Endothelial cell of umbilical vein (primary cell): ENCODE measurements at regions not wholly inside any gene's neighbourhood (a gene's known extent, or its start where the extent isn't known, plus 50 kb on each side); places are given as distances from the start of the nearest gene placed in this dataset.

Source experiments
- POLR2AphosphoS5 ChIP-seq: IDR thresholded peaks from 2 replicates; pipeline ENCODE4 v1.6.1; 2012; ENCODE audit warnings: low read depth, mild to moderate bottlenecking, control low read depth, low read length, moderate library complexity; ENCODE audit not compliant: insufficient read depth
- TF ChIP-seq, protein P1 (sequence below), 2 donors: IDR thresholded peaks; 1 replicate in 1 of 2; 2 replicates in 1 of 2; pipeline ENCODE4 v1.5.1; 2011; ENCODE audit warnings: low read length in 2 of 2, mild to moderate bottlenecking in 2 of 2, moderate library complexity in 2 of 2, control low read depth in 1 of 2, inconsistent platforms in 1 of 2, low read depth in 1 of 2; ENCODE audit not compliant: insufficient read depth in 1 of 2; ENCODE audit errors: extremely low read depth in 1 of 2
- TF ChIP-seq, protein P2 (sequence below): IDR thresholded peaks from 2 replicates; pipeline ENCODE4 v1.6.1; 2011; ENCODE audit not compliant: insufficient read depth, insufficient read length

- no peak for TF ChIP-seq POLR2AphosphoS5
- TF ChIP-seq, protein P1, sequence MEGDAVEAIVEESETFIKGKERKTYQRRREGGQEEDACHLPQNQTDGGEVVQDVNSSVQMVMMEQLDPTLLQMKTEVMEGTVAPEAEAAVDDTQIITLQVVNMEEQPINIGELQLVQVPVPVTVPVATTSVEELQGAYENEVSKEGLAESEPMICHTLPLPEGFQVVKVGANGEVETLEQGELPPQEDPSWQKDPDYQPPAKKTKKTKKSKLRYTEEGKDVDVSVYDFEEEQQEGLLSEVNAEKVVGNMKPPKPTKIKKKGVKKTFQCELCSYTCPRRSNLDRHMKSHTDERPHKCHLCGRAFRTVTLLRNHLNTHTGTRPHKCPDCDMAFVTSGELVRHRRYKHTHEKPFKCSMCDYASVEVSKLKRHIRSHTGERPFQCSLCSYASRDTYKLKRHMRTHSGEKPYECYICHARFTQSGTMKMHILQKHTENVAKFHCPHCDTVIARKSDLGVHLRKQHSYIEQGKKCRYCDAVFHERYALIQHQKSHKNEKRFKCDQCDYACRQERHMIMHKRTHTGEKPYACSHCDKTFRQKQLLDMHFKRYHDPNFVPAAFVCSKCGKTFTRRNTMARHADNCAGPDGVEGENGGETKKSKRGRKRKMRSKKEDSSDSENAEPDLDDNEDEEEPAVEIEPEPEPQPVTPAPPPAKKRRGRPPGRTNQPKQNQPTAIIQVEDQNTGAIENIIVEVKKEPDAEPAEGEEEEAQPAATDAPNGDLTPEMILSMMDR (IDR thresholded peaks at IDR 0.05; ENCODE audit: extremely low read depth in 1 of 2, insufficient read depth in 1 of 2, low read depth in 1 of 2, low read length in 2 of 2): no peak
- TF ChIP-seq, protein P2, sequence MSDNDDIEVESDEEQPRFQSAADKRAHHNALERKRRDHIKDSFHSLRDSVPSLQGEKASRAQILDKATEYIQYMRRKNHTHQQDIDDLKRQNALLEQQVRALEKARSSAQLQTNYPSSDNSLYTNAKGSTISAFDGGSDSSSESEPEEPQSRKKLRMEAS: no peak
These were observed 89.8 kb upstream of the XYLT1 start for GRCh38 chr16:17560548-17560947.
